Retinal pigment epithelial cell (primary cell): ENCODE measurements at regions not wholly inside any gene's neighbourhood (a gene's known extent, or its start where the extent isn't known, plus 50 kb on each side); places are given as distances from the start of the nearest gene placed in this dataset.
A peak's percentile ranks its signal among the peaks of the same experiment; 100 is the strongest.
"Not testable (repeated sequence)": the region's sequence is repeated elsewhere in the genome, so short reads cannot be mapped to it uniquely, and the experiment has no call there.

Experiments
- DNase-seq: peaks from one replicate; pipeline ENCODE4 v3.0.0-alpha.2; 2010; ENCODE audit warnings: low read depth
- H3K4me3 ChIP-seq: 2 replicates; pipeline ENCODE4 v1.5.1; 2011; ENCODE audit warnings: mild to moderate bottlenecking, low read length, control low read depth, moderate library complexity
- CTCF ChIP-seq: conservative IDR thresholded peaks from 2 replicates; pipeline ENCODE4 v1.5.1; 2011; ENCODE audit warnings: low read depth, low read length, control low read depth, inconsistent platforms

- no peak for TF ChIP-seq CTCF
Observed at GRCh38 chr4:159864337-159864736, 761.5 kb downstream of the RAPGEF2 start.

GRCh38 chr4:159867673-159868072, 764.8 kb downstream of the RAPGEF2 start:
- DNase-seq = no peak
- H3K4me3 ChIP-seq = no peak overlapping the region
- no peak for TF ChIP-seq CTCF

More at GRCh38 chr4:159864337-159864736, 761.5 kb downstream of the RAPGEF2 start:
- no peak for DNase-seq
- H3K4me3 ChIP-seq = no peak overlapping the region

- DNase-seq, H3K4me3 ChIP-seq: not testable (repeated sequence)
Observed at GRCh38 chr4:159868936-159869335, 766.1 kb downstream of the RAPGEF2 start.

- DNase-seq = no peak
- no peak overlapping the region for H3K4me3 ChIP-seq
- no peak for TF ChIP-seq CTCF
Observed at GRCh38 chr4:159871141-159871540, 768.3 kb downstream of the RAPGEF2 start.

- TF ChIP-seq CTCF = no peak
- no peak for DNase-seq
- no peak overlapping the region for H3K4me3 ChIP-seq
Observed at GRCh38 chr4:159881158-159881557, 778.3 kb downstream of the RAPGEF2 start.

GRCh38 chr4:159884989-159885388, 782.1 kb downstream of the RAPGEF2 start:
- no peak for TF ChIP-seq CTCF
- no peak for DNase-seq
- no peak overlapping the region for H3K4me3 ChIP-seq

GRCh38 chr4:159899596-159899995, 796.7 kb downstream of the RAPGEF2 start:
- no peak overlapping the region for H3K4me3 ChIP-seq
- no peak for TF ChIP-seq CTCF
- no peak for DNase-seq

GRCh38 chr4:159900562-159900961, 797.7 kb downstream of the RAPGEF2 start:
- TF ChIP-seq CTCF = peak; percentile 41
- no peak overlapping the region for H3K4me3 ChIP-seq
- DNase-seq = no peak
